Prostate gland (tissue), 2 donors: ENCODE measurements at regions not wholly inside any gene's neighbourhood (a gene's known extent, or its start where the extent isn't known, plus 50 kb on each side); places are given as distances from the start of the nearest gene placed in this dataset.

Source experiments
- DNase-seq: peaks from one replicate; pipeline ENCODE4 v3.0.0-alpha.2; 2019; ENCODE audit warnings: low spot score
- H3K27ac ChIP-seq, 2 donors: fragments of 200-600 bp; sonication (generic); 2 replicates each; pipeline ENCODE4 v1.5.1; 2017 to 2019
- H3K27me3 ChIP-seq: fragments of 200-600 bp; sonication (generic); replicated peaks from 2 replicates; pipeline ENCODE4 v1.5.1; 2019; ENCODE audit not compliant: insufficient read depth
- H3K36me3 ChIP-seq, 2 donors: fragments of 200-600 bp; sonication (generic); 1 replicate in 1 of 2; 2 replicates in 1 of 2; pipeline versions ENCODE4 v1.5.1 to v1.8.1; 2017 to 2019
- H3K4me1 ChIP-seq: fragments of 200-600 bp; sonication (generic); replicated peaks from 2 replicates; pipeline ENCODE4 v1.5.1; 2019
- H3K4me3 ChIP-seq, 2 donors: fragments of 200-600 bp; sonication (generic); 2 replicates each; pipeline ENCODE4 v1.5.1; 2017 to 2019
- H3K9me3 ChIP-seq: fragments of 200-600 bp; sonication (generic); 2 replicates; pipeline ENCODE4 v1.5.1; 2017
- CTCF ChIP-seq, 4 experiments: fragments of 200-600 bp in 2 of 4; fragments of 450-650 bp in 2 of 4; sonication (generic) in 2 of 4; IDR thresholded peaks; 1 replicate in 3 of 4; 2 replicates in 1 of 4; pipeline ENCODE4 v1.5.1; 2016 to 2019; ENCODE audit warnings: antibody characterized with exemption in 4 of 4, mild to moderate bottlenecking in 2 of 4, moderate library complexity in 2 of 4
- POLR2A ChIP-seq: fragments of 450-650 bp; IDR thresholded peaks from one replicate; pipeline ENCODE4 v1.6.1; 2016; ENCODE audit warnings: antibody characterized with exemption, mild to moderate bottlenecking
- POLR2AphosphoS5 ChIP-seq: sonication (generic); formaldehyde crosslinking; IDR thresholded peaks from one replicate; pipeline ENCODE4 v1.6.1; 2017; ENCODE audit warnings: antibody characterized with exemption
- WGBS: methylation state at CpG from one replicate; pipeline ENCODE4 v1.1.5; 2018; 5-methylcytosine and 5-hydroxymethylcytosine counted together
- intact Hi-C: fragments of 100-400 bp; cut with DNase I; formaldehyde crosslinking; loops from one replicate; pipeline ENCODE4 v1.14.2; 2022

GRCh38 chr2:11007331-11008264 is 95.9 kb downstream of the KCNF1 start:
- Histone ChIP-seq H3K27me3 (no peaks in the 10 kb centered on the region), H3K27ac (no peak overlapping the region), H3K4me1 (no peaks in the 10 kb centered on the region), H3K9me3 (no peaks in the 10 kb centered on the region), H3K4me3 (no peak overlapping the region), H3K36me3 (no peaks in the 10 kb centered on the region)
- WGBS: 87% methylated on average over 18 of the region's 18 CpGs
- TF ChIP-seq CTCF (IDR thresholded peaks at IDR 0.05) (no peak), POLR2AphosphoS5 (no peak)
- DNase-seq: no peak
- intact Hi-C loops: no loop called here

- Histone ChIP-seq H3K4me3 (no peak overlapping the region), H3K27ac (no peak overlapping the region), H3K4me1 (no peaks in the 10 kb centered on the region), H3K27me3 (no peaks in the 10 kb centered on the region), H3K36me3 (no peaks in the 10 kb centered on the region), H3K9me3 (no peaks in the 10 kb centered on the region)
- 83% methylated on average over 4 of the region's 4 CpGs for WGBS
- intact Hi-C loops: no loop called here
- DNase-seq: no peak
- TF ChIP-seq POLR2AphosphoS5: no peak
- TF ChIP-seq CTCF (IDR thresholded peaks at IDR 0.05): no peak
- no peak for TF ChIP-seq POLR2A
Measured at GRCh38 chr2:11008773-11009172, 97.0 kb downstream of the KCNF1 start.

GRCh38 chr2:11009176-11009575 is 97.4 kb downstream of the KCNF1 start:
- DNase-seq: no peak
- H3K9me3 ChIP-seq: no peaks in the 10 kb centered on the region
- WGBS: 93% methylated on average over 3 of the region's 3 CpGs
- TF ChIP-seq POLR2A: no peak
- no peak for TF ChIP-seq CTCF (IDR thresholded peaks at IDR 0.05)
- H3K27me3 ChIP-seq: no peaks in the 10 kb centered on the region
- H3K36me3 ChIP-seq: no peaks in the 10 kb centered on the region
- H3K4me3 ChIP-seq: no peak overlapping the region
- no peaks in the 10 kb centered on the region for H3K4me1 ChIP-seq
- no peak overlapping the region for H3K27ac ChIP-seq
- intact Hi-C loops: no loop called here

GRCh38 chr2:11009891-11010290 is 98.2 kb downstream of the KCNF1 start:
- TF ChIP-seq POLR2A: no peak
- no peak for TF ChIP-seq CTCF (IDR thresholded peaks at IDR 0.05)
- TF ChIP-seq POLR2AphosphoS5: no peak
- intact Hi-C loops: no loop called here

GRCh38 chr2:11011359-11011758 is 99.6 kb downstream of the KCNF1 start:
- DNase-seq: no peak
- Histone ChIP-seq H3K27ac (no peak overlapping the region), H3K9me3 (no peaks in the 10 kb centered on the region), H3K4me3 (no peak overlapping the region), H3K4me1 (no peaks in the 10 kb centered on the region), H3K36me3 (no peaks in the 10 kb centered on the region), H3K27me3 (no peaks in the 10 kb centered on the region)
- intact Hi-C loops: no loop called here
- TF ChIP-seq CTCF (IDR thresholded peaks at IDR 0.05) (no peak), POLR2A (no peak), POLR2AphosphoS5 (no peak)
- 95% methylated on average over 7 of the region's 7 CpGs for WGBS

More at GRCh38 chr2:11009891-11010290, 98.2 kb downstream of the KCNF1 start:
- no peak overlapping the region for H3K4me3 ChIP-seq
- H3K27ac ChIP-seq: no peak overlapping the region
- no peaks in the 10 kb centered on the region for H3K4me1 ChIP-seq
- no peaks in the 10 kb centered on the region for H3K36me3 ChIP-seq
- no peaks in the 10 kb centered on the region for H3K27me3 ChIP-seq
- 82% methylated on average over 6 of the region's 6 CpGs for WGBS
- H3K9me3 ChIP-seq: no peaks in the 10 kb centered on the region
- DNase-seq: no peak
